Smooth muscle cell (in vitro differentiated cells): ENCODE measurements at regions not wholly inside any gene's neighbourhood (a gene's known extent, or its start where the extent isn't known, plus 50 kb on each side); places are given as distances from the start of the nearest gene placed in this dataset.

Experiments used
- DNase-seq: peaks from one replicate; lab custom pipeline; 2025; ENCODE audit not compliant: unreplicated experiment; lab: John Stamatoyannopoulos, UW
- H2AFZ ChIP-seq: fragments of 200-600 bp; sonication (generic); 2 replicates; pipeline ENCODE4 v1.6.0; 2016; ENCODE audit warnings: antibody characterized with exemption, low read depth, mild to moderate bottlenecking
- H3F3A ChIP-seq: fragments of 200-600 bp; sonication (generic); 2 replicates; pipeline ENCODE4 v1.6.0; 2017; ENCODE audit warnings: antibody characterized with exemption, low read depth
- H3K27ac ChIP-seq: fragments of 200-600 bp; sonication (generic); 2 replicates; pipeline ENCODE4 v1.5.1; 2016; ENCODE audit warnings: low read depth, mild to moderate bottlenecking
- H3K27me3 ChIP-seq: fragments of 200-600 bp; sonication (generic); 2 replicates; pipeline ENCODE4 v1.6.1; 2016; ENCODE audit warnings: low read depth, mild to moderate bottlenecking
- H3K36me3 ChIP-seq: fragments of 200-600 bp; sonication (generic); 2 replicates; pipeline ENCODE4 v1.5.1; 2016; ENCODE audit warnings: low read depth
- H3K4me1 ChIP-seq: fragments of 200-600 bp; sonication (generic); 2 replicates; pipeline ENCODE4 v1.5.1; 2016; ENCODE audit warnings: low read depth
- H3K4me2 ChIP-seq: fragments of 200-600 bp; sonication (generic); 2 replicates; pipeline ENCODE4 v1.6.0; 2016; ENCODE audit warnings: mild to moderate bottlenecking
- H3K4me3 ChIP-seq: fragments of 200-600 bp; sonication (generic); 2 replicates; pipeline ENCODE4 v1.5.1; 2016; ENCODE audit warnings: mild to moderate bottlenecking
- H3K79me2 ChIP-seq: fragments of 200-600 bp; sonication (generic); 2 replicates; pipeline ENCODE4 v1.6.0; 2016; ENCODE audit warnings: low read depth, mild to moderate bottlenecking
- H3K9ac ChIP-seq: fragments of 200-600 bp; sonication (generic); 2 replicates; pipeline ENCODE4 v1.6.0; 2016; ENCODE audit warnings: low read depth
- H3K9me3 ChIP-seq: fragments of 200-600 bp; sonication (generic); replicated peaks from 2 replicates; pipeline ENCODE4 v1.5.1; 2016; ENCODE audit warnings: low read depth
- H4K20me1 ChIP-seq: fragments of 200-600 bp; sonication (generic); 2 replicates; pipeline ENCODE4 v1.6.0; 2016; ENCODE audit warnings: low read depth
- WGBS: methylation state at CpG from one replicate; pipeline ENCODE4 v1.1.7; 2016; ENCODE audit warnings: low lambda C conversion rate; 5-methylcytosine and 5-hydroxymethylcytosine counted together
- TF ChIP-seq, protein P1 (sequence below): fragments of 200-600 bp; sonication (generic); IDR thresholded peaks from 2 replicates; pipeline ENCODE4 v1.5.1; 2017; ENCODE audit warnings: borderline replicate concordance, mild to moderate bottlenecking, antibody characterized with exemption; ENCODE audit not compliant: insufficient read depth, poor library complexity, severe bottlenecking

DNA sequence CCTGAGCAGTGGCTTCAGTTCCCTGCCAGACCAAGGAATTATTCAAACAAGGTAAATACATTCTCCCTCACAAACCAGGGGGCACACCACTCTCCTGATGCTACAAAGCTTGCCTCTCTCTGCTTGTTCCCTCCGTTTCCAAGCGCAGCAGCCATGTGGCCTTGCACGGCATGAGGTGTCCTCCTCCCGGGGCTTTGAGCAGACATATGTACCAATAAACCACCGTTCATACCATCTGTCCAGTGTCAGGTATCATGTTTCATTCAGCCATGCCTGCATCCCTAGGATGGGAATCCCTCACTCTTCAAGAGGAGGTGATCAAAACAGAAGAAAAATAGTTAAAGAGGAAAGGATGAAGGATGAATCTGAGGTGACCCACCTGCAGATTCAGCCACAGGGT is 282.7 kb downstream of the ENC1 start:
- Histone ChIP-seq H3K9me3 (no peaks in the 10 kb centered on the region), H3K9ac (no peak overlapping the region), H3K4me3 (no peak overlapping the region), H3K4me2 (no peak overlapping the region), H3F3A (no peaks in the 10 kb centered on the region), H4K20me1 (no peaks in the 10 kb centered on the region), H3K4me1 (no peaks in the 10 kb centered on the region), H3K36me3 (no peaks in the 10 kb centered on the region), H3K79me2 (no peaks in the 10 kb centered on the region), H3K27ac (no peak overlapping the region), H2AFZ (no peak overlapping the region), H3K27me3 (no peaks in the 10 kb centered on the region)
- no peak for DNase-seq
- WGBS: 69% methylated on average over 5 of the region's 5 CpGs
- TF ChIP-seq, protein P1, sequence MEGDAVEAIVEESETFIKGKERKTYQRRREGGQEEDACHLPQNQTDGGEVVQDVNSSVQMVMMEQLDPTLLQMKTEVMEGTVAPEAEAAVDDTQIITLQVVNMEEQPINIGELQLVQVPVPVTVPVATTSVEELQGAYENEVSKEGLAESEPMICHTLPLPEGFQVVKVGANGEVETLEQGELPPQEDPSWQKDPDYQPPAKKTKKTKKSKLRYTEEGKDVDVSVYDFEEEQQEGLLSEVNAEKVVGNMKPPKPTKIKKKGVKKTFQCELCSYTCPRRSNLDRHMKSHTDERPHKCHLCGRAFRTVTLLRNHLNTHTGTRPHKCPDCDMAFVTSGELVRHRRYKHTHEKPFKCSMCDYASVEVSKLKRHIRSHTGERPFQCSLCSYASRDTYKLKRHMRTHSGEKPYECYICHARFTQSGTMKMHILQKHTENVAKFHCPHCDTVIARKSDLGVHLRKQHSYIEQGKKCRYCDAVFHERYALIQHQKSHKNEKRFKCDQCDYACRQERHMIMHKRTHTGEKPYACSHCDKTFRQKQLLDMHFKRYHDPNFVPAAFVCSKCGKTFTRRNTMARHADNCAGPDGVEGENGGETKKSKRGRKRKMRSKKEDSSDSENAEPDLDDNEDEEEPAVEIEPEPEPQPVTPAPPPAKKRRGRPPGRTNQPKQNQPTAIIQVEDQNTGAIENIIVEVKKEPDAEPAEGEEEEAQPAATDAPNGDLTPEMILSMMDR: no peak

DNA sequence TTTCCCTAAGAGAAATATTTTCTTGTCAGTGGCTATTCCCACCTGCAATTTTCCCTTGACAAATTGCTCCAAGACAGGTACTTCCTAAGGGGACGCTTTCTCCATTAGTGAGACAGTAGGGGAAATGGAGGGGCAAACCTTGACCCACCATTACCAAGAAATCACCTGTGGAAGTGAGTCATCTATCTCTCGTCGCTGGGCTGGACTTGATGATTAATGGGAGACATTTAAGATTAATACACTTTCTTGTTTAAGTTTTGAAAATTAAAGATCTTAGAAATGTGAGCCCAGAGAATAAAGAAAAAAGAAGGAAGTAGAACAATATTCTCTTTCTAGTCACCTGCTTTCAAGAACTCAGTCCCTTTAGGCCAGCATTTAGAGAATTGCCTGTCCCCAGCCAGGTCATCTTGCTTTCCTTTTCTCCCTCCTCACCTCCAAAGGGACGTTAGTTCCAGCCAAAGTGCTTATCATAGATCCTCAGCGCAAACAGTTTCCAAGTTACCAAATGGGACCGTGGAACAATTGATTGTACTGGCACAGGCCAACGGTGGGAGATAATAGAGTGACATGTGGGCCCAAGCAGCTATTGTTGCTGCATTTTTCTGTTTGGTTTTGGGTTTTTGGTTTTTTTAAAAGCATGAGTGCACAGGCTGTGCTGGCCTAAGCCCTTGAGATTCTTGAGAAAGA is 284.4 kb downstream of the ENC1 start:
- TF ChIP-seq, protein P1: no peak
- DNase-seq: no peak
- Histone ChIP-seq H4K20me1 (no peaks in the 10 kb centered on the region), H3K4me1 (no peaks in the 10 kb centered on the region), H3K4me3 (no peak overlapping the region), H2AFZ (no peak overlapping the region), H3K79me2 (no peaks in the 10 kb centered on the region), H3K4me2 (no peak overlapping the region), H3K36me3 (no peaks in the 10 kb centered on the region), H3K9ac (no peak overlapping the region), H3K9me3 (no peaks in the 10 kb centered on the region), H3F3A (no peaks in the 10 kb centered on the region), H3K27me3 (no peaks in the 10 kb centered on the region), H3K27ac (no peak overlapping the region)
- WGBS: 89% methylated on average over 7 of the region's 7 CpGs

DNA sequence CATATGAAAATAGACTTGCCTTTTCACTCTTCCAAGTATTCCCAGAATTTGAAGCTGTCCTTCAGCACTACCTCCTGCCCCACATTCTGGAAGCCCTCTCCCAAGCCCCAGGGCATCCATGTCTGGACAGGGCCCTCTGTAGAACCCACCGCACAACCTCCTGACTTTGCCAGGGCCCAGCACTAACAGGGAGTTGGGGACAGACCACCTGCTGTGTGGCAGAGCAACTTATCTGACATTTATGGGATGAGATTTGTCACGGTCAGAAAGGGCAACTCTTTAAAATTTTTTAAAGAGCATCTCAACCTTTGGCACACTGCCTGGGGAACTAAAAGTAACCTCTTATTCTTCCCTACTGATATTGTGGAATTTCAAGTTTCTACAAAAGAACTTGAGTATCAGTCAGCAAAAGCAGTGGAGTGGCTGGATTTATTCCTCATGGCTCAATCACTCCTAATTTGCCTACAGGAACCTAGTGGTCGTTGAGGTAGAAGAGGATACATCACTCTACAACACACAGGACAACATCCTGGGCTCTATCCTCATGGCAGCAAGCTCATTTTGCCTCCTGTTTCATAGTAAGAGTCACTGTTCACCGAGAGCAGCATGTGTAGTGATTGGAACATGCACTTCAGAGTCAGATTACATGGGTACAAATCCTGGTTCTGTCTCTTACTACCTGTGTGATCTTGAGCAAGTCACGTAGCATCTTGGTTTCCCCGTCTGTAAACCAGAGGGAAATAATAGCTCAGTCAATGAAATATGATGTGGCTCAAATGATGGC is 285.3 kb downstream of the ENC1 start:
- Histone ChIP-seq H3K27ac (no peak overlapping the region), H3K79me2 (no peaks in the 10 kb centered on the region), H3K4me3 (no peak overlapping the region), H3K9ac (no peak overlapping the region), H3K36me3 (no peaks in the 10 kb centered on the region), H3K9me3 (no peaks in the 10 kb centered on the region), H3K27me3 (no peaks in the 10 kb centered on the region), H3K4me2 (no peak overlapping the region), H2AFZ (no peak overlapping the region), H3K4me1 (no peaks in the 10 kb centered on the region), H4K20me1 (no peaks in the 10 kb centered on the region), H3F3A (no peaks in the 10 kb centered on the region)
- TF ChIP-seq, protein P1: no peak
- WGBS: 84% methylated on average over 6 of the region's 6 CpGs
- DNase-seq: no peak
